H1 (cell line): ENCODE measurements at regions not wholly inside any gene's neighbourhood (a gene's known extent, or its start where the extent isn't known, plus 50 kb on each side); places are given as distances from the start of the nearest gene placed in this dataset.

Experiments
- CTCF ChIA-PET: fragments of 300-600 bp; sonication (Branson Sonifier 250); formaldehyde crosslinking; loops from one replicate; lab custom pipeline; 2021; ENCODE audit not compliant: partially characterized antibody; lab: Charles Lee
- POLR2A ChIA-PET: fragments of 300-600 bp; sonication (Branson Sonifier 250); formaldehyde crosslinking; loops from one replicate; lab custom pipeline; 2021; ENCODE audit warnings: inconsistent platforms; ENCODE audit not compliant: partially characterized antibody; lab: Charles Lee
- DNase-seq, 2 experiments: peaks; one replicate each; pipeline versions ENCODE4 v3.0.0 to v3.0.0-alpha.2; 2010 to 2022; ENCODE audit warnings: low spot score in 2 of 2, low read depth in 1 of 2, mixed read lengths in 1 of 2
- FAIRE-seq: peaks from 2 replicates; lab custom pipeline; 2011; peaks lifted over from hg19 to GRCh38; lab: Jason Lieb, UNC
- H2AFZ ChIP-seq: 2 replicates; pipeline ENCODE4 v1.8.1; 2012; ENCODE audit warnings: low read length, inconsistent platforms
- H2AK5ac ChIP-seq: 2 replicates; pipeline ENCODE4 v1.6.1; 2013; ENCODE audit warnings: low read depth, low read length
- H2BK120ac ChIP-seq: replicated peaks from 2 replicates; pipeline ENCODE3; 2013; ENCODE audit warnings: low read depth, low read length, inconsistent platforms
- H2BK12ac ChIP-seq: 2 replicates; pipeline ENCODE4 v1.6.1; 2013; ENCODE audit warnings: low read depth, low read length
- H2BK15ac ChIP-seq: 2 replicates; pipeline ENCODE4 v1.6.1; 2013; ENCODE audit warnings: low read length
- H2BK20ac ChIP-seq: 2 replicates; pipeline ENCODE4 v1.6.1; 2013; ENCODE audit warnings: low read length
- H2BK5ac ChIP-seq: 2 replicates; pipeline ENCODE4 v1.6.1; 2013; ENCODE audit warnings: low read depth, low read length
- H3K14ac ChIP-seq: 2 replicates; pipeline ENCODE4 v1.6.1; 2013; ENCODE audit warnings: inconsistent platforms; ENCODE audit not compliant: insufficient read length
- H3K18ac ChIP-seq: 2 replicates; pipeline ENCODE4 v1.6.1; 2013; ENCODE audit warnings: low read length; ENCODE audit errors: extremely low read depth
- H3K23ac ChIP-seq: 2 replicates; pipeline ENCODE4 v1.6.1; 2013; ENCODE audit warnings: inconsistent platforms; ENCODE audit not compliant: insufficient read length
- H3K23me2 ChIP-seq: 2 replicates; pipeline ENCODE4 v1.6.1; 2013; ENCODE audit warnings: low read depth, low read length
- H3K27ac ChIP-seq: 2 replicates; pipeline ENCODE4 v1.6.1; 2011; ENCODE audit warnings: low read depth, low read length, inconsistent platforms
- H3K27me3 ChIP-seq, 4 experiments: replicated peaks in 1 of 4; 1 replicate in 1 of 4; 2 replicates in 3 of 4; pipeline versions ENCODE4 v1.6.1 to v1.8.1; 2011 to 2013; ENCODE audit warnings: low read length in 3 of 4, mild to moderate bottlenecking in 3 of 4, inconsistent platforms in 2 of 4, mixed read lengths in 2 of 4, moderate library complexity in 1 of 4; ENCODE audit not compliant: control insufficient read depth in 3 of 4, insufficient read depth in 3 of 4; ENCODE audit errors: extremely low read depth in 1 of 4
- H3K36me3 ChIP-seq, 4 experiments: 2 replicates each; pipeline versions ENCODE4 v1.6.1 to v1.8.1; 2011 to 2013; ENCODE audit warnings: mild to moderate bottlenecking in 4 of 4, low read length in 3 of 4, moderate library complexity in 2 of 4, control low read depth in 1 of 4, inconsistent platforms in 1 of 4; ENCODE audit not compliant: insufficient read depth in 4 of 4, control insufficient read depth in 2 of 4
- H3K4ac ChIP-seq: replicated peaks from 2 replicates; pipeline ENCODE3; 2013; ENCODE audit warnings: low read length, low read depth, mixed read lengths, inconsistent platforms; ENCODE audit not compliant: insufficient read length
- H3K4me1 ChIP-seq, 4 experiments: replicated peaks in 1 of 4; 1 replicate in 1 of 4; 2 replicates in 3 of 4; pipeline versions ENCODE4 v1.6.1 to v1.8.1; 2011 to 2013; ENCODE audit warnings: low read length in 3 of 4, inconsistent platforms in 2 of 4, mixed read lengths in 1 of 4; ENCODE audit not compliant: insufficient read depth in 4 of 4, control insufficient read depth in 3 of 4
- H3K4me2 ChIP-seq, 2 experiments: 2 replicates each; pipeline versions ENCODE4 v1.6.1 to v1.8.1; 2011 to 2013; ENCODE audit warnings: low read depth in 2 of 2, low read length in 2 of 2, control low read depth in 1 of 2, inconsistent platforms in 1 of 2, mild to moderate bottlenecking in 1 of 2; ENCODE audit not compliant: insufficient read depth in 1 of 2
- H3K4me3 ChIP-seq, 4 experiments: fragments of 200-600, 300-600 bp in 1 of 4; sonication (generic), shearing (Covaris generic), sonication (Bioruptor Twin) in 1 of 4; 2 replicates each; pipeline versions ENCODE4 v1.5.1 to v1.8.1; 2011 to 2016; ENCODE audit warnings: low read length in 4 of 4, low read depth in 3 of 4, control low read depth in 2 of 4, inconsistent platforms in 2 of 4, mild to moderate bottlenecking in 2 of 4, mixed read lengths in 1 of 4, moderate library complexity in 1 of 4; ENCODE audit not compliant: insufficient read depth in 2 of 4; ENCODE audit errors: extremely low read depth in 1 of 4
- H3K56ac ChIP-seq: replicated peaks from 2 replicates; pipeline ENCODE3; 2013; ENCODE audit warnings: low read depth, mild to moderate bottlenecking, mixed read lengths, low read length, inconsistent platforms; ENCODE audit not compliant: insufficient read length
- H3K79me1 ChIP-seq: 2 replicates; pipeline ENCODE4 v1.6.1; 2013; ENCODE audit warnings: low read depth, low read length, control low read depth
- H3K79me2 ChIP-seq, 2 experiments: 2 replicates each; pipeline versions ENCODE4 v1.6.1 to v1.8.1; 2012 to 2013; ENCODE audit warnings: low read length in 2 of 2, mild to moderate bottlenecking in 2 of 2, inconsistent platforms in 1 of 2; ENCODE audit not compliant: insufficient read depth in 2 of 2, control insufficient read depth in 1 of 2
- H3K9ac ChIP-seq, 4 experiments: replicated peaks in 1 of 4; 1 replicate in 1 of 4; 2 replicates in 3 of 4; pipeline versions ENCODE4 v1.6.1 to v1.8.1; 2011 to 2013; ENCODE audit warnings: low read depth in 3 of 4, low read length in 3 of 4, control low read depth in 2 of 4, mild to moderate bottlenecking in 2 of 4, moderate library complexity in 2 of 4, inconsistent platforms in 1 of 4; ENCODE audit errors: extremely low read depth in 1 of 4
- H3K9me3 ChIP-seq, 2 experiments: 2 replicates each; pipeline versions ENCODE4 v1.6.1 to v1.8.1; 2012 to 2013; ENCODE audit warnings: mild to moderate bottlenecking in 2 of 2, moderate library complexity in 2 of 2, control low read depth in 1 of 2, inconsistent platforms in 1 of 2, low read depth in 1 of 2, low read length in 1 of 2, mixed read lengths in 1 of 2; ENCODE audit not compliant: insufficient read depth in 2 of 2
- H4K20me1 ChIP-seq, 2 experiments: replicated peaks in 1 of 2; 2 replicates each; pipeline versions ENCODE3 to v1.8.1; 2011 to 2013; ENCODE audit warnings: inconsistent platforms in 2 of 2, low read length in 2 of 2, mild to moderate bottlenecking in 1 of 2; ENCODE audit not compliant: insufficient read depth in 2 of 2, control insufficient read depth in 1 of 2
- H4K5ac ChIP-seq: 2 replicates; pipeline ENCODE4 v1.6.1; 2013; ENCODE audit warnings: low read length, low read depth, mixed read lengths, inconsistent platforms; ENCODE audit not compliant: insufficient read length
- H4K8ac ChIP-seq: 2 replicates; pipeline ENCODE4 v1.8.0; 2013; ENCODE audit warnings: mild to moderate bottlenecking, moderate library complexity, low read length, inconsistent platforms; ENCODE audit not compliant: insufficient read depth; ENCODE audit errors: extremely low read depth
- H4K91ac ChIP-seq: replicated peaks from 2 replicates; pipeline ENCODE3; 2013; ENCODE audit warnings: low read length, mixed read lengths, inconsistent platforms; ENCODE audit not compliant: insufficient read length
- BACH1 ChIP-seq: IDR thresholded peaks from 2 replicates; pipeline ENCODE4 v1.6.1; 2012; ENCODE audit warnings: low read length, improper control_type of control experiment
- RFX5 ChIP-seq: IDR thresholded peaks from 2 replicates; pipeline ENCODE4 v1.6.1; 2011; ENCODE audit warnings: low read depth, low read length, improper control_type of control experiment, borderline replicate concordance
- TEAD4 ChIP-seq: IDR thresholded peaks from 2 replicates; pipeline ENCODE4 v1.6.1; 2012; ENCODE audit warnings: low read depth, low read length, inconsistent platforms, mixed read lengths
- WGBS, 2 experiments: shearing (Covaris generic) in 1 of 2; methylation state at CpG; one replicate each; pipeline versions ENCODE4 v1.1.6 to v1.1.7; 2013 to 2015; ENCODE audit warnings: low lambda C conversion rate in 2 of 2, mixed read lengths in 2 of 2, inconsistent platforms in 1 of 2, low coverage in 1 of 2, missing lambda C conversion rate in 1 of 2; ENCODE audit not compliant: insufficient replicate concordance in 2 of 2, insufficient coverage in 1 of 2, insufficient read length in 1 of 2; ENCODE audit errors: extremely low coverage in 1 of 2, missing lambda C conversion rate in 1 of 2; 5-methylcytosine and 5-hydroxymethylcytosine counted together

- Histone ChIP-seq H3K56ac (no peak overlapping the region), H2BK15ac (no peak overlapping the region), H3K4ac (no peak overlapping the region), H2BK5ac (no peak overlapping the region), H3K79me1 (no peaks in the 10 kb centered on the region), H4K8ac (no peak overlapping the region; the same call in 1 of the 2 replicates), H3K14ac (no peak overlapping the region), H3K23ac (no peak overlapping the region), H3K4me3 (no peak overlapping the region), H4K20me1 (no peaks in the 10 kb centered on the region), H3K4me1 (no peaks in the 10 kb centered on the region), H3K9me3 (peaks cover 0 to 10% of the 10 kb centered on the region in 2 experiments; a peak in 2 of 4 replicates), H3K36me3 (no peaks in the 10 kb centered on the region), H4K5ac (no peak overlapping the region), H2AK5ac (no peak overlapping the region), H3K18ac (no peak overlapping the region), H2BK12ac (no peak overlapping the region), H3K79me2 (no peaks in the 10 kb centered on the region), H3K4me2 (no peak overlapping the region), H3K27me3 (no peaks in the 10 kb centered on the region), H2BK120ac (no peak overlapping the region), H3K9ac (no peak overlapping the region), H3K23me2 (no peaks in the 10 kb centered on the region), H2AFZ (no peak overlapping the region), H3K27ac (no peak overlapping the region)
- ChIA-PET CTCF (interaction anchor here (1.0 kb wide), 1 partner anchor 93 kb away, joined by 3 read pairs; no protein-coding TSS in a partner anchor), POLR2A (interaction anchor here (0.6 kb wide), 1 partner anchor 371 kb away, joined by 3 read pairs; no protein-coding TSS in a partner anchor)
- WGBS, 2 experiments = 92% methylated on average over 12 of the region's 13 CpGs; no CpG with 5 or more reads in 1 of the 2 experiments
- DNase-seq (no peak), FAIRE-seq (no peak)
- TF ChIP-seq TEAD4 = no peak
- TF ChIP-seq RFX5 = no peak
- TF ChIP-seq BACH1 = no peak
- TF ChIP-seq, all 59 proteins: peak for 0
- H2BK20ac ChIP-seq = no peak overlapping the region
- H4K91ac ChIP-seq = no peak overlapping the region
Measured at GRCh38 chr1:30196872-30197638, 526.3 kb downstream of the MATN1 start.
